BJ (cell line): ENCODE measurements at regions not wholly inside any gene's neighbourhood (a gene's known extent, or its start where the extent isn't known, plus 50 kb on each side); places are given as distances from the start of the nearest gene placed in this dataset.

ENCODE experiments used
- CTCF ChIA-PET: fragments of 350-600 bp; formaldehyde crosslinking; extraction: SDS; loops from one replicate; lab custom pipeline; 2021; ENCODE audit warnings: antibody characterized with exemption, inconsistent platforms; lab: Yijun Ruan, JAX
- POLR2A ChIA-PET: fragments of 300-600 bp; sonication (Branson Sonifier 250); formaldehyde crosslinking; extraction: SDS; loops from one replicate; lab custom pipeline; 2021; ENCODE audit warnings: antibody characterized with exemption; lab: Charles Lee
- DNase-seq: peaks from one replicate; pipeline ENCODE4 v3.0.0-alpha.2; 2011; ENCODE audit warnings: low read depth
- H3K27me3 ChIP-seq: 2 replicates; pipeline ENCODE4 v1.6.0; 2011; ENCODE audit warnings: low read length; ENCODE audit not compliant: control insufficient read depth, insufficient read depth
- H3K36me3 ChIP-seq: 2 replicates; pipeline ENCODE4 v1.5.1; 2011; ENCODE audit warnings: low read length; ENCODE audit not compliant: control insufficient read depth, insufficient read depth
- H3K4me3 ChIP-seq: 2 replicates; pipeline ENCODE4 v1.5.1; 2011; ENCODE audit warnings: low read depth, mild to moderate bottlenecking, control low read depth, low read length
- CTCF ChIP-seq: IDR thresholded peaks from 2 replicates; pipeline ENCODE4 v1.5.1; 2011; ENCODE audit warnings: low read depth, mild to moderate bottlenecking, control low read depth, inconsistent platforms, low read length, moderate library complexity; ENCODE audit not compliant: insufficient read depth

GRCh38 chr18:37864122-37864521, 298.5 kb upstream of the CELF4 start:
- no peak for TF ChIP-seq CTCF
- ChIA-PET CTCF (no interaction called here), POLR2A (no interaction called here)

GRCh38 chr18:37861981-37862380, 296.4 kb upstream of the CELF4 start:
- no peaks in the 10 kb centered on the region for H3K27me3 ChIP-seq
- no peak for TF ChIP-seq CTCF
- no peak for DNase-seq
- H3K36me3 ChIP-seq: no peaks in the 10 kb centered on the region
- CTCF ChIA-PET: no interaction called here
- POLR2A ChIA-PET: no interaction called here
- no peak overlapping the region for H3K4me3 ChIP-seq

More at GRCh38 chr18:37864122-37864521, 298.5 kb upstream of the CELF4 start:
- H3K4me3 ChIP-seq: no peak overlapping the region
- DNase-seq: no peak
- no peaks in the 10 kb centered on the region for H3K36me3 ChIP-seq
- H3K27me3 ChIP-seq: no peaks in the 10 kb centered on the region

GRCh38 chr18:37854396-37854795, 288.8 kb upstream of the CELF4 start:
- POLR2A ChIA-PET: no interaction called here
- no peak overlapping the region for H3K4me3 ChIP-seq
- CTCF ChIA-PET: no interaction called here
- H3K36me3 ChIP-seq: no peaks in the 10 kb centered on the region
- no peaks in the 10 kb centered on the region for H3K27me3 ChIP-seq
- TF ChIP-seq CTCF: no peak
- no peak for DNase-seq

- DNase-seq: no peak
- H3K27me3 ChIP-seq: no peaks in the 10 kb centered on the region
- ChIA-PET CTCF (no interaction called here), POLR2A (no interaction called here)
- H3K36me3 ChIP-seq: no peaks in the 10 kb centered on the region
- no peak for TF ChIP-seq CTCF
- H3K4me3 ChIP-seq: no peak overlapping the region
Measured at GRCh38 chr18:37853706-37854105, 288.1 kb upstream of the CELF4 start.

GRCh38 chr18:37852464-37852863, 286.9 kb upstream of the CELF4 start:
- no peak overlapping the region for H3K4me3 ChIP-seq
- POLR2A ChIA-PET: no interaction called here
- DNase-seq: no peak
- CTCF ChIA-PET: no interaction called here
- no peak for TF ChIP-seq CTCF
- no peaks in the 10 kb centered on the region for H3K36me3 ChIP-seq
- H3K27me3 ChIP-seq: no peaks in the 10 kb centered on the region
